SK-N-SH treated with all-trans-retinoic acid at 6 μM for 48 hours (cell line): ENCODE measurements at regions not wholly inside any gene's neighbourhood (a gene's known extent, or its start where the extent isn't known, plus 50 kb on each side); places are given as distances from the start of the nearest gene placed in this dataset.

Experiments
- ATAC-seq: fragments of 200-7000 bp; cut with Tn5 transposase; 3 replicates; pipeline ENCODE4 v1.9.1; 2020; ENCODE audit warnings: mild to moderate bottlenecking, moderate library complexity
- ARNTL ChIP-seq: fragments of 450-650 bp; formaldehyde crosslinking; IDR thresholded peaks from 2 replicates; pipeline ENCODE4 v1.5.0; 2020; ENCODE audit warnings: low read depth, mild to moderate bottlenecking, moderate library complexity, borderline replicate concordance
- BACH2 ChIP-seq: fragments of 250-450 bp; sonication (Bioruptor Pico); IDR thresholded peaks from 2 replicates; pipeline ENCODE4 v1.9.0; 2021; ENCODE audit warnings: mild to moderate bottlenecking, borderline replicate concordance
- CSDC2 ChIP-seq: fragments of 250-450 bp; sonication (Bioruptor Pico); IDR thresholded peaks from 2 replicates; pipeline ENCODE4 v1.5.0; 2020; ENCODE audit warnings: mild to moderate bottlenecking, moderate library complexity
- ESRRG ChIP-seq: fragments of 250-450 bp; sonication (Bioruptor Pico); IDR thresholded peaks from 2 replicates; pipeline ENCODE4 v1.6.1; 2021; ENCODE audit warnings: mild to moderate bottlenecking
- GLIS3 ChIP-seq: fragments of 250-450 bp; sonication (Bioruptor Pico); IDR thresholded peaks from 2 replicates; pipeline ENCODE4 v1.5.0; 2020; ENCODE audit warnings: mild to moderate bottlenecking, moderate library complexity
- ISL1 ChIP-seq: fragments of 250-450 bp; sonication (Bioruptor Pico); IDR thresholded peaks from 2 replicates; pipeline ENCODE4 v2.1.2; 2022; ENCODE audit warnings: mild to moderate bottlenecking, moderate library complexity
- OSR1 ChIP-seq: fragments of 250-450 bp; sonication (Bioruptor Pico); IDR thresholded peaks from 2 replicates; pipeline ENCODE4 v1.8.0; 2022; ENCODE audit warnings: moderate library complexity, mild to moderate bottlenecking, inconsistent platforms
- PPARA ChIP-seq: fragments of 250-450 bp; sonication (Bioruptor Pico); IDR thresholded peaks from 2 replicates; pipeline ENCODE4 v1.5.0; 2020; ENCODE audit warnings: mild to moderate bottlenecking, borderline replicate concordance
- RARB ChIP-seq: fragments of 250-450 bp; sonication (Bioruptor Pico); IDR thresholded peaks from 2 replicates; pipeline ENCODE4 v1.8.0; 2021; ENCODE audit warnings: mild to moderate bottlenecking, moderate library complexity
- SNAI2 ChIP-seq: fragments of 250-450 bp; sonication (Bioruptor Pico); IDR thresholded peaks from 2 replicates; pipeline ENCODE4 v1.5.0; 2020; ENCODE audit warnings: mild to moderate bottlenecking, moderate library complexity
- TCF4 ChIP-seq: fragments of 250-450 bp; sonication (Bioruptor Pico); IDR thresholded peaks from 2 replicates; pipeline ENCODE4 v1.8.0; 2021; ENCODE audit warnings: mild to moderate bottlenecking, moderate library complexity, borderline replicate concordance
- TOX ChIP-seq: fragments of 250-450 bp; sonication (Bioruptor Pico); IDR thresholded peaks from 2 replicates; pipeline ENCODE4 v1.8.0; 2021; ENCODE audit warnings: mild to moderate bottlenecking, moderate library complexity, borderline replicate concordance
- TSHZ2 ChIP-seq: fragments of 250-450 bp; sonication (Bioruptor Pico); IDR thresholded peaks from 2 replicates; pipeline ENCODE4 v1.5.0; 2020; ENCODE audit warnings: mild to moderate bottlenecking, moderate library complexity
- ZFP3 ChIP-seq: fragments of 250-450 bp; sonication (Bioruptor Pico); IDR thresholded peaks from 2 replicates; pipeline ENCODE4 v1.5.0; 2020; ENCODE audit warnings: mild to moderate bottlenecking, moderate library complexity
- ZNF70 ChIP-seq: fragments of 450-650 bp; formaldehyde crosslinking; IDR thresholded peaks from 2 replicates; pipeline ENCODE4 v1.5.0; 2020; ENCODE audit warnings: mild to moderate bottlenecking, moderate library complexity
- ZNF8 ChIP-seq: fragments of 450-650 bp; formaldehyde crosslinking; IDR thresholded peaks from 2 replicates; pipeline ENCODE4 v1.5.0; 2020; ENCODE audit warnings: mild to moderate bottlenecking, moderate library complexity
- TF ChIP-seq, protein P1 (sequence below): fragments of 250-450 bp; sonication (Bioruptor Pico); IDR thresholded peaks from 2 replicates; pipeline ENCODE4 v1.5.1; 2020; ENCODE audit warnings: low read depth, mild to moderate bottlenecking, moderate library complexity
- TF ChIP-seq, protein P2 (sequence below): fragments of 250-450 bp; sonication (Bioruptor Pico); IDR thresholded peaks from 2 replicates; pipeline ENCODE4 v1.8.0; 2021; ENCODE audit warnings: low read depth, mild to moderate bottlenecking, moderate library complexity, borderline replicate concordance

GRCh38 chr6:122200440-122200839 is 199.0 kb upstream of the HSF2 start:
- TF ChIP-seq ZNF8 (CRISPR knock-in tag) (no peak), ZFP3 (CRISPR knock-in tag) (no peak), ZNF70 (CRISPR knock-in tag) (no peak)
- no peak for ATAC-seq

DNA sequence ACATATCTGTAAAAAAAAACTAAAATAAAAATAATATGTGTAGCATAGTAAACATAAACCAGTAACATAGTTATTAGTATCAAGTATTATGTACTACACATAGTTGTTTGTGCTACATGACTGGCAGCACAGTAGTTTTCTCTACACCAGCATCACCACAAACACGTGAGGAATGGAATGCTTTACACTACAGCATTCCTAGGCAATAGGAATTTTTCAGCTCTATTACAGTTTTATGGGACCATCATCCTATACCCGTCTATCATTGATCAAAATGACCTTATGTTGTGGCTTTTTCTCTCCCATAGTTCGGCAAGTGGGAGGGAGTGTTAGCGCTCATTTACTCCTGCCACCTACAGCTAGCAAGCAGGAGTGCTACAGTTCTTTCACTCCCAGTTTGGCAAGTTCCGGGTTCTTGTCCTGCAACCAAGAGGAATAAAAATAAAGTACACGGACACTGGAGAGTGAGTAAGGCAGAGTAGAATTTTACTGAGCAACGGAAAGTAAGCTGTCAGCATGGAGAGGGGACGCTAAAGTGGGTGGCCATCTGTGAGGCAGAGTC is 196.8 kb upstream of the HSF2 start:
- peak; percentile 28; the same call in 1 of the 3 replicates for ATAC-seq
- no peak for TF ChIP-seq ARNTL

GRCh38 chr6:122207061-122207460 is 192.4 kb upstream of the HSF2 start:
- TF ChIP-seq ZNF8 (CRISPR knock-in tag) (no peak), BACH2 (CRISPR knock-in tag) (no peak), ESRRG (CRISPR knock-in tag) (no peak), TSHZ2 (CRISPR knock-in tag) (no peak), TOX (no peak)
- TF ChIP-seq, protein P1, sequence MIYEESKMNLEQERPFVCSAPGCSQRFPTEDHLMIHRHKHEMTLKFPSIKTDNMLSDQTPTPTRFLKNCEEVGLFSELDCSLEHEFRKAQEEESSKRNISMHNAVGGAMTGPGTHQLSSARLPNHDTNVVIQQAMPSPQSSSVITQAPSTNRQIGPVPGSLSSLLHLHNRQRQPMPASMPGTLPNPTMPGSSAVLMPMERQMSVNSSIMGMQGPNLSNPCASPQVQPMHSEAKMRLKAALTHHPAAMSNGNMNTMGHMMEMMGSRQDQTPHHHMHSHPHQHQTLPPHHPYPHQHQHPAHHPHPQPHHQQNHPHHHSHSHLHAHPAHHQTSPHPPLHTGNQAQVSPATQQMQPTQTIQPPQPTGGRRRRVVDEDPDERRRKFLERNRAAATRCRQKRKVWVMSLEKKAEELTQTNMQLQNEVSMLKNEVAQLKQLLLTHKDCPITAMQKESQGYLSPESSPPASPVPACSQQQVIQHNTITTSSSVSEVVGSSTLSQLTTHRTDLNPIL (CRISPR knock-in tag): no peak
- ATAC-seq: no peak

DNA sequence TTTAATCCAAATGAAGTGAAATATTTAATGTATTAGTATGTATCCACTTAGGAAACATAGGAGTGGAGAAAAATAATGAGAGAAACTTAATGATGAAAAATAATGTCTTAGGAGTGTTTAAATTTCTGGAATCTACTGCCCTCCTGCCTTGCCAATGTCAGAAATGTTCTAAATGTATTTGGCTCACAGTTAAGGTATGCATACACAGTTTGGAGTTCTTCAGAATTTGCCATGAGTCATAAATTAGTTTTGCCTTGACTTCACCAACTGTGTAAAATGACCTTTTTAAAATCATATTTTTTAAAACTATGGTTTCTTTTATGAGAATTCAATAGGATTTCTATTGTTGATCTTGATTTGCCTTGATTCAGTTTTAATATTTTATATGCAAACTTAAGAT is 191.7 kb upstream of the HSF2 start:
- TF ChIP-seq, protein P1 (CRISPR knock-in tag): no peak
- peak; percentile 38; the same call in 1 of the 2 replicates for TF ChIP-seq ISL1 (CRISPR knock-in tag)
- TF ChIP-seq, all 23 proteins: peak for 1
- ATAC-seq: peak; percentile 88

GRCh38 chr6:122214605-122215318 is 184.7 kb upstream of the HSF2 start:
- TF ChIP-seq ZFP3 (CRISPR knock-in tag) (no peak), ESRRG (CRISPR knock-in tag) (no peak), ARNTL (no peak), ZNF70 (CRISPR knock-in tag) (no peak), OSR1 (no peak), BACH2 (CRISPR knock-in tag) (no peak), ISL1 (CRISPR knock-in tag) (no peak), TOX (no peak), ZNF8 (CRISPR knock-in tag) (no peak), GLIS3 (CRISPR knock-in tag) (no peak)
- TF ChIP-seq, protein P2, sequence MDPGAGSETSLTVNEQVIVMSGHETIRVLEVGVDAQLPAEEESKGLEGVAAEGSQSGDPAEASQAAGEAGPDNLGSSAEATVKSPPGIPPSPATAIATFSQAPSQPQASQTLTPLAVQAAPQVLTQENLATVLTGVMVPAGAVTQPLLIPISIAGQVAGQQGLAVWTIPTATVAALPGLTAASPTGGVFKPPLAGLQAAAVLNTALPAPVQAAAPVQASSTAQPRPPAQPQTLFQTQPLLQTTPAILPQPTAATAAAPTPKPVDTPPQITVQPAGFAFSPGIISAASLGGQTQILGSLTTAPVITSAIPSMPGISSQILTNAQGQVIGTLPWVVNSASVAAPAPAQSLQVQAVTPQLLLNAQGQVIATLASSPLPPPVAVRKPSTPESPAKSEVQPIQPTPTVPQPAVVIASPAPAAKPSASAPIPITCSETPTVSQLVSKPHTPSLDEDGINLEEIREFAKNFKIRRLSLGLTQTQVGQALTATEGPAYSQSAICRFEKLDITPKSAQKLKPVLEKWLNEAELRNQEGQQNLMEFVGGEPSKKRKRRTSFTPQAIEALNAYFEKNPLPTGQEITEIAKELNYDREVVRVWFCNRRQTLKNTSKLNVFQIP (CRISPR knock-in tag): no peak
- no peak for ATAC-seq

DNA sequence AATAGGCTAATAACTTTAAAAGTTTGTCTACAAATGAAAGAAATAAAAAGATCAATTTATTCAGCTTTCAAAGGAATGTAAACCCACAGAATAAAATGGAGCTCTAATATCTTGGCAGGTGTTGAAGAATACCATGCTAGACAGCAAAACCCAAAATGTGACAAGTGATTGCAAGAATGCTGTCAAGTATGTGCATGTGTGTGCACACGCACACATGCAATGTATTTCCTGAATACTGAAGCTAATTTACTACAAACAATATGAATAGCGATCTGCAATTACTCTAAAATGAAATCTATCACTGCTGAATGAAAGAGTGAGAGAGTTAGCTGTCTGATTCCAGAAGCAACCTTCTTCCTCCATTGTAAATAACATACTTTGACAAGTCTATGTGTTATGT is 179.2 kb upstream of the HSF2 start:
- no peak for TF ChIP-seq PPARA (CRISPR knock-in tag)
- TF ChIP-seq, protein P1 (CRISPR knock-in tag): no peak
- TF ChIP-seq TCF4: no peak
- TF ChIP-seq RARB (CRISPR knock-in tag): no peak
- TF ChIP-seq SNAI2 (CRISPR knock-in tag): no peak
- no peak for TF ChIP-seq GLIS3 (CRISPR knock-in tag)
- TF ChIP-seq ZNF8 (CRISPR knock-in tag): no peak
- TF ChIP-seq ARNTL: no peak
- TF ChIP-seq ZNF70 (CRISPR knock-in tag): no peak
- TF ChIP-seq, protein P2 (CRISPR knock-in tag): no peak
- no peak for TF ChIP-seq CSDC2 (CRISPR knock-in tag)
- no peak for ATAC-seq
